ENCODE measurements at regions not wholly inside any gene's neighbourhood (a gene's known extent, or its start where the extent isn't known, plus 50 kb on each side); places are given as distances from the start of the nearest gene placed in this dataset.

DNA sequence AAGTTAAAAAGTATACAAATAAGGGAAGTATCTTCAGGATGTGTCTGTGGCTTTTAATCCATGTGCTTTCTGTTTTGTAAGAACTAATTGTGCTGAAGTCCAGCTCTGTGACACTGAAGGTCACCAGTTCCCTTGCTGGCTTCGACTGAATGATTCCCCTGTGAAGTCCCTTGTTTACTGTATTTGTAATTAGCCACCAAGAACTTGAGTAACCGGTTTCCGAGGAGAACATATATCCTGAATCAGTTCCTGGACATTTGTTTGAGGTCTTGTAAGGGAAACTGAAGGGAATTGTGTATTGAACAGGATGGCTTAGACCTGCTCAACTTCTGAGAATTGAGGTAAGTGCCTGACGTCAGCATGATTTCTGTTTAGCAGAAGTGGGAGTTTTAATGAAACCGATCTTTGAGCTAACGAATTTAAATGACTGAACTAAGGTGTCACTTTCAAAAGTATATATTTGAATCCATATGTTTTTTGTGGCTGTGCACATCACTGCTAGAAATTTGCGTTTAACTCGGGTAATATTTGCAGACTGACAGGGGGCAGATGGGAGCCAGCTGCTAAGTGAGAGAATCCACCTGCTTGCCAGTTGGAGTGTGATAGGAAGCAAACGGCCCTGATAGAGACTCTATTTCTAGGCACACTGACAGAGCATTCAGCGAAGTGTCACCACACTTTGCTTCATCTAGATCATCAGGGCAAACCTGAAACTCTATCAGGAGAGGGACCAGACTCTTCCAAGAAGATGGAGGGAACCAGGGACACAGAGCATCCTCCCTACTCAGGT, 530.0 kb downstream of the RFC3 start:
- TF ChIP-seq POLR2A (IDR thresholded peaks at IDR 0.05; ENCODE audit: low read length) (no peak), GATA1 (IDR thresholded peaks at IDR 0.05; ENCODE audit: low read depth, low read length) (no peak)

All from erythroblast (primary cell).